Fibroblast of the aortic adventitia (primary cell): ENCODE measurements at regions not wholly inside any gene's neighbourhood (a gene's known extent, or its start where the extent isn't known, plus 50 kb on each side); places are given as distances from the start of the nearest gene placed in this dataset.
"Not testable (repeated sequence)": the region's sequence is repeated elsewhere in the genome, so short reads cannot be mapped to it uniquely, and the experiment has no call there.

Experiments
- DNase-seq: peaks from one replicate; pipeline ENCODE4 v3.0.0-alpha.2; 2010; ENCODE audit warnings: low read depth
- H3K4me3 ChIP-seq: 2 replicates; pipeline ENCODE4 v1.5.1; 2011; ENCODE audit warnings: low read depth, mild to moderate bottlenecking, control low read depth, low read length, moderate library complexity
- TF ChIP-seq, protein P1 (sequence below): IDR thresholded peaks from 2 replicates; pipeline ENCODE4 v1.5.1; 2011; ENCODE audit warnings: mild to moderate bottlenecking, low read length, control low read depth, inconsistent platforms; ENCODE audit not compliant: insufficient read depth

DNA sequence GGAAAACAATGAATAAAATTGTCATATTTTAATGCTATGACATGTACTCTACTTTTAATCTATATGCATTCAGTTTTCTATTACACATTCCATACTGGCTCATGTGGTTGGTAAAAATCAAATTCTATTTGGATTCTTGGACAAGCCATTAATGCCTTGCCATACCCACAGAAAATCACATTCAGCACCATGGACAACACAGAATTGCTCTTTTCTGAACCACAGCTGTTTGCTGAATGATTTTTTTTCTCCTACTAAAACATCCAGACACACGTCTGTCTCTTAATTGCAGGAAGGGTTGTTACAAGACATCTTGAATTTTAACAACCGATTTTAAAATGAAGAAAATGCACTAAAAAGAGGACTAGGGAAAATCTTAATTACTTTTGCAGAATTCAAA, 675.6 kb downstream of the BRINP1 start:
- TF ChIP-seq, protein P1, sequence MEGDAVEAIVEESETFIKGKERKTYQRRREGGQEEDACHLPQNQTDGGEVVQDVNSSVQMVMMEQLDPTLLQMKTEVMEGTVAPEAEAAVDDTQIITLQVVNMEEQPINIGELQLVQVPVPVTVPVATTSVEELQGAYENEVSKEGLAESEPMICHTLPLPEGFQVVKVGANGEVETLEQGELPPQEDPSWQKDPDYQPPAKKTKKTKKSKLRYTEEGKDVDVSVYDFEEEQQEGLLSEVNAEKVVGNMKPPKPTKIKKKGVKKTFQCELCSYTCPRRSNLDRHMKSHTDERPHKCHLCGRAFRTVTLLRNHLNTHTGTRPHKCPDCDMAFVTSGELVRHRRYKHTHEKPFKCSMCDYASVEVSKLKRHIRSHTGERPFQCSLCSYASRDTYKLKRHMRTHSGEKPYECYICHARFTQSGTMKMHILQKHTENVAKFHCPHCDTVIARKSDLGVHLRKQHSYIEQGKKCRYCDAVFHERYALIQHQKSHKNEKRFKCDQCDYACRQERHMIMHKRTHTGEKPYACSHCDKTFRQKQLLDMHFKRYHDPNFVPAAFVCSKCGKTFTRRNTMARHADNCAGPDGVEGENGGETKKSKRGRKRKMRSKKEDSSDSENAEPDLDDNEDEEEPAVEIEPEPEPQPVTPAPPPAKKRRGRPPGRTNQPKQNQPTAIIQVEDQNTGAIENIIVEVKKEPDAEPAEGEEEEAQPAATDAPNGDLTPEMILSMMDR: no peak
- DNase-seq: no peak
- H3K4me3 ChIP-seq: no peak overlapping the region

DNA sequence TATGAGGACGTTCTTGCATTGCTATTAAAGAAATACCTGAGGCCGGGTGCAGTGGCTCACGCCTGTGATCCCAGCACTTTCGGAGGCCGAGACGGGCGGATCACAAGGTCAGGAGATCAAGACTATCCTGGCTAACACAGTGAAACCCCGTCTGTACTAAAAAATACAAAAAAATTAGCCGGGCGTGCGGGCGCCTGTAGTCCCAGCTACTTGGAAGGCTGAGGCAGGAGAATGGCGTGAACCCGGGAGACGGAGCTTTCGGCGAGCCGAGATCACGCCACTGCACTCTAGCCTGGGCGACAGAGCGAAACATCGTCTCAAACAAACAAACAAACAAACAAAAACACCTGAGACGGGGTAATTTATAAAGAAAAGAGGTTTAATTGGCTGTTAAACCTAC, 674.0 kb downstream of the BRINP1 start:
- not testable (repeated sequence) for DNase-seq, H3K4me3 ChIP-seq

DNA sequence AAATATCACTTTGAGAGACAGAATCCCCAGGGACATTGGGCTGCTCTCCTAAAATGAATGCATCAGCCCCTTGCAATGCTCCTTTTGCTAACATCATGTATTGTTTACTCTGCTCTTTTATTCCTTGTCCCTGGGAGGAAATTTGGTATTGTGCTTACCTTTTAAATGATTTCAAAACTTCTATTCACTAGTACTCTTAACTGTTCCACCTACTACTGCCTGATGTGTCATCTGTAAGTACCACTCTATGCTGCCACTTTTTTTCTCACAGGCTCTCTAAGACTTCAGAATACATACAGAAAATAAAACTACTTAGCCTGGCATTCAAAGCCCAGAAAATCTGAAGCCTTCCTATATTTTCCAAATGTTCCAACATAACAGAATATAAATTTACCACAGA, 667.2 kb downstream of the BRINP1 start:
- DNase-seq: no peak
- no peak overlapping the region for H3K4me3 ChIP-seq
- TF ChIP-seq, protein P1: no peak

DNA sequence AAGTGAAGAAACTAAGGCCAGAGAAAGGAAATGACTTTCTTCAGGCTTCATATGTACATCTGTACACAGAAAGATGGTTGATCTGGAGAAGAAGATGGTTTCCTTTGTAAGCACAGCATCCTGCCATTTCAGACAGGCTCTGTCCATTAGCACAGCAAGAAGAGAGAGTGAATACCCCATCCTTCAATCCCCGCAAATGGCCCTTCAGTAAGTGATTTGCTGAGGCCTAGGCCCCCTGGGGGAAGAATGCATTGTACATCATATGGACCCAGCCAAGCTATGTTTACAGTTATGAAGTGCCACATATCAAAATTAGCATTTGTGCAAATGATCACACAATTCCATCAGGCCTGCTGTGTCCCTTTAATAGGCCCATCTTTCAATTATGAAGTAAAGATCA, 657.4 kb downstream of the BRINP1 start:
- DNase-seq: no peak
- TF ChIP-seq, protein P1: no peak
- H3K4me3 ChIP-seq: no peak overlapping the region

DNA sequence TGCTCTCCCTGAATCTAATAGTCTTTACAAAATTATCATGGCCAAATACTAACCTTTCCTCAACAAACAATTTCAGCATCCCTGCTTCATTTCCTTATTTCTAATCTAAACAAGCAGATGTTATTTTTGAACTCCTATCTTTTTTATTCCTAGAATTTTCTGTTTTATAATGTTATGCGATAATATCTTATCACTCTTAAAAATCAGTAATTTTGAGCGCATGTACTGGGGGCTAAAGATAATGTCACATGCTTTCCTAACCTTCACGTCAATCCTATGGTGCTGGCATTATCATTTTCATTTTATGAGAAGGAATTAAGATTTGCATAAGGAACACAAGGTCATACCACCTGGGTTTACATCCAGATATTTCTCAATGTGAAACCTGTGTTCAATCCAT, 648.0 kb downstream of the BRINP1 start:
- no peak for DNase-seq
- H3K4me3 ChIP-seq: no peak overlapping the region
- TF ChIP-seq, protein P1: no peak

DNA sequence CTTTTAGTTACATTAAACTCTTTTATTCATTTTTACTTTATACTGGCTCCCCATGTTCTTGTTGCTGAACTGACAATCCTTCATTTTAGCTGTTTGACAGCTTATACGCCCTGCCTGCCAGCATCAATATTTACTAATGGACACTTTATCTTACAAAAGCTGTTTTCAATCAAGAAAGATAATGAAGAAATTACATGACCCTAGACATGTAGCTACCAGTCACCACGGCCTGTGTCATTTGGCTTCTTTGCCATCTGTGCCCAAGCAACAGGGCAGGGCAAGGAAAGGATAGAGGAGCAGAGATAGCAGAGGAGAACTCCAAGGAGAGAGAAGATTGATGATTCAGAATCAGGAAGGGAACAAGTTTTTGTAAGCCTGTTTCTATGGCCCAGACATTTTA, 647.3 kb downstream of the BRINP1 start:
- no peak for DNase-seq
- TF ChIP-seq, protein P1: no peak
- H3K4me3 ChIP-seq: no peak overlapping the region

DNA sequence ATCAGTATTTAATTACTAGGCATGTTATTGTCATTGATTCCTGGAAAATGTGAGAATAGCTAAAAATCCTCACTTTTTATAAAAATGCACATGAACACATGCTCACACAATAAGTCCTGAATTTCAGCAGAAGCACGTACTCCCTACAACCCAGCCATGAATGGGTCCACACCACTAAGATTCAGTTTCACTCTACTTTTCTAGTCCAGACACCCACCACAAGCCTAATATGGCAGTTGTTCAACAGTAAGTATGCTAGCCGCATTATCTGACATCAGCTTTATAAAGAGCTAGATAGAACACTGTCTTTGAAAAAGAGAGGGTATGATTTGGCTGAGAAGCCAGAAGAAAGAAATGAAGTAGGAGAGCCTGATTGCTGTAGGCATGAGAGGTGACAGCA, 639.3 kb downstream of the BRINP1 start:
- TF ChIP-seq, protein P1: no peak
- DNase-seq: no peak
- H3K4me3 ChIP-seq: no peak overlapping the region
